Endothelial cell of umbilical vein (primary cell): ENCODE measurements at regions not wholly inside any gene's neighbourhood (a gene's known extent, or its start where the extent isn't known, plus 50 kb on each side); places are given as distances from the start of the nearest gene placed in this dataset.

ENCODE experiments used
- EZH2 ChIP-seq: IDR thresholded peaks from 2 replicates; pipeline ENCODE4 v1.6.1; 2012; ENCODE audit warnings: borderline replicate concordance, low read depth, mild to moderate bottlenecking, moderate library complexity, low read length, inconsistent platforms; ENCODE audit not compliant: severe bottlenecking
- MYC ChIP-seq: IDR thresholded peaks from one replicate; pipeline ENCODE4 v1.6.1; 2011; ENCODE audit warnings: mild to moderate bottlenecking, low read depth, low read length
- POLR2A ChIP-seq: IDR thresholded peaks from 2 replicates; pipeline ENCODE4 v1.6.1; 2012; ENCODE audit warnings: low read depth, mild to moderate bottlenecking, control low read depth, low read length
- POLR2AphosphoS5 ChIP-seq: IDR thresholded peaks from 2 replicates; pipeline ENCODE4 v1.6.1; 2012; ENCODE audit warnings: low read depth, mild to moderate bottlenecking, control low read depth, low read length, moderate library complexity; ENCODE audit not compliant: insufficient read depth
- TF ChIP-seq, protein P1 (sequence below), 2 donors: IDR thresholded peaks; 1 replicate in 1 of 2; 2 replicates in 1 of 2; pipeline ENCODE4 v1.5.1; 2011; ENCODE audit warnings: low read length in 2 of 2, mild to moderate bottlenecking in 2 of 2, moderate library complexity in 2 of 2, control low read depth in 1 of 2, inconsistent platforms in 1 of 2, low read depth in 1 of 2; ENCODE audit not compliant: insufficient read depth in 1 of 2; ENCODE audit errors: extremely low read depth in 1 of 2

DNA sequence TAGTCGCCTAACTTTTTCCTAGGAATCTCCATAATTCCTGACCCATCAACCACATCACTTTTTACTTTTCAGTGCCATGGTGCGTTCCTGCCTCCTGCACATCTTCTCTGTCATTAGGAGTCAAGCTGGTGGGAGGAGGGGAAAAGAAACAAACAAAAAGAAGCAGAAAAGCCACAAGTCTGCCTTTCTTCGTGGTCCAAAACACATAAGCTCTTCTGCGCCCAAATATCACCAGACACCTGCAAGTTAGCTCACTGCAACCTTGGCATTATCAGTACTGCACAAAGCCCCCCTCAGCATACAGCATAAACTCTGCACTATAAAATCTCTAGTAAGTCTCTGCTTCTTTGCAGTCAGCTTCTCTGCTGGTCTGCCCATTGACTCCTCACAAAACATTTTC lies 295.3 kb downstream of the HS3ST3B1 start:
- TF ChIP-seq, protein P1, sequence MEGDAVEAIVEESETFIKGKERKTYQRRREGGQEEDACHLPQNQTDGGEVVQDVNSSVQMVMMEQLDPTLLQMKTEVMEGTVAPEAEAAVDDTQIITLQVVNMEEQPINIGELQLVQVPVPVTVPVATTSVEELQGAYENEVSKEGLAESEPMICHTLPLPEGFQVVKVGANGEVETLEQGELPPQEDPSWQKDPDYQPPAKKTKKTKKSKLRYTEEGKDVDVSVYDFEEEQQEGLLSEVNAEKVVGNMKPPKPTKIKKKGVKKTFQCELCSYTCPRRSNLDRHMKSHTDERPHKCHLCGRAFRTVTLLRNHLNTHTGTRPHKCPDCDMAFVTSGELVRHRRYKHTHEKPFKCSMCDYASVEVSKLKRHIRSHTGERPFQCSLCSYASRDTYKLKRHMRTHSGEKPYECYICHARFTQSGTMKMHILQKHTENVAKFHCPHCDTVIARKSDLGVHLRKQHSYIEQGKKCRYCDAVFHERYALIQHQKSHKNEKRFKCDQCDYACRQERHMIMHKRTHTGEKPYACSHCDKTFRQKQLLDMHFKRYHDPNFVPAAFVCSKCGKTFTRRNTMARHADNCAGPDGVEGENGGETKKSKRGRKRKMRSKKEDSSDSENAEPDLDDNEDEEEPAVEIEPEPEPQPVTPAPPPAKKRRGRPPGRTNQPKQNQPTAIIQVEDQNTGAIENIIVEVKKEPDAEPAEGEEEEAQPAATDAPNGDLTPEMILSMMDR (IDR thresholded peaks at IDR 0.05; ENCODE audit: extremely low read depth in 1 of 2, insufficient read depth in 1 of 2, low read depth in 1 of 2, low read length in 2 of 2), result no peak
- TF ChIP-seq POLR2A (no peak), EZH2 (no peak), MYC (no peak), POLR2AphosphoS5 (no peak)
